ENCODE measurements at regions not wholly inside any gene's neighbourhood (a gene's known extent, or its start where the extent isn't known, plus 50 kb on each side); places are given as distances from the start of the nearest gene placed in this dataset.
"Not testable (repeated sequence)": the region's sequence is repeated elsewhere in the genome, so short reads cannot be mapped to it uniquely, and the experiment has no call there.

GRCh38 chr1:111063595-111063994 is 76.3 kb downstream of the DRAM2 start:
- DNase-seq: no peak

- no peak for DNase-seq
Measured at GRCh38 chr1:111062624-111063023, 77.3 kb downstream of the DRAM2 start.

GRCh38 chr1:111062081-111062480 is 77.8 kb downstream of the DRAM2 start:
- DNase-seq: no peak

GRCh38 chr1:111054656-111055055 is 85.2 kb downstream of the DRAM2 start:
- DNase-seq: no peak

- no peak for DNase-seq
Measured at GRCh38 chr1:111052246-111052645, 87.6 kb downstream of the DRAM2 start.

- DNase-seq: not testable (repeated sequence)
Measured at GRCh38 chr1:111048253-111048652, 84.5 kb upstream of the LRIF1 start.

- no peak for DNase-seq
Measured at GRCh38 chr1:111045033-111045722, 81.5 kb upstream of the LRIF1 start.

- peak; percentile 11 for DNase-seq
Measured at GRCh38 chr1:111032295-111032897, 68.7 kb upstream of the LRIF1 start.

- peak; percentile 16 for DNase-seq
Measured at GRCh38 chr1:111030590-111030989, 66.9 kb upstream of the LRIF1 start.

- no peak for DNase-seq
Measured at GRCh38 chr1:111025109-111025508, 61.4 kb upstream of the LRIF1 start.

GRCh38 chr1:111015222-111015621 is 51.5 kb upstream of the LRIF1 start:
- no peak for DNase-seq
